ENCODE measurements at regions not wholly inside any gene's neighbourhood (a gene's known extent, or its start where the extent isn't known, plus 50 kb on each side); places are given as distances from the start of the nearest gene placed in this dataset.

- no peak for DNase-seq
- no peak for TF ChIP-seq POLR2AphosphoS5 (IDR thresholded peaks at IDR 0.05)
- no peak for TF ChIP-seq POLR2A (IDR thresholded peaks at IDR 0.05)
- no peak for TF ChIP-seq CTCF (IDR thresholded peaks at IDR 0.05)
- no peak for TF ChIP-seq EP300 (IDR thresholded peaks at IDR 0.05)
- 84 to 86% methylated on average over 3 of the region's 3 CpGs for WGBS, 2 donors
These were observed 523.6 kb upstream of the PLXNA2 start for GRCh38 chr1:208767816-208768215.

GRCh38 chr1:208772891-208773290 is 528.7 kb upstream of the PLXNA2 start:
- Histone ChIP-seq H3K4me1 (no peaks in the 10 kb centered on the region), H3K4me3 (no peak overlapping the region), H3K9me3 (no peaks in the 10 kb centered on the region), H3K27ac (no peak overlapping the region), H3K27me3 (no peaks in the 10 kb centered on the region), H3K36me3 (no peaks in the 10 kb centered on the region)
- no peak for DNase-seq
- WGBS, 2 donors: 60 to 89% methylated on average over 4 of the region's 4 CpGs
- intact Hi-C loops (cut with DNase I): no loop called here
- no peak for TF ChIP-seq CTCF (IDR thresholded peaks at IDR 0.05)
- TF ChIP-seq POLR2A (IDR thresholded peaks at IDR 0.05): no peak
- no peak for TF ChIP-seq POLR2AphosphoS5 (IDR thresholded peaks at IDR 0.05)
- no peak for TF ChIP-seq EP300 (IDR thresholded peaks at IDR 0.05)

More at GRCh38 chr1:208767816-208768215, 523.6 kb upstream of the PLXNA2 start:
- H3K27me3 ChIP-seq: no peaks in the 10 kb centered on the region
- no peaks in the 10 kb centered on the region for H3K9me3 ChIP-seq
- H3K4me3 ChIP-seq: no peak overlapping the region
- no peak overlapping the region for H3K27ac ChIP-seq
- intact Hi-C loops (cut with DNase I): no loop called here
- no peaks in the 10 kb centered on the region for H3K4me1 ChIP-seq
- no peaks in the 10 kb centered on the region for H3K36me3 ChIP-seq

- H3K4me1 ChIP-seq: no peaks in the 10 kb centered on the region
- no peak for DNase-seq
- intact Hi-C loops (cut with DNase I): no loop called here
- no peak overlapping the region for H3K4me3 ChIP-seq
- H3K9me3 ChIP-seq: no peaks in the 10 kb centered on the region
- H3K36me3 ChIP-seq: no peaks in the 10 kb centered on the region
- TF ChIP-seq POLR2AphosphoS5 (IDR thresholded peaks at IDR 0.05) (no peak), EP300 (IDR thresholded peaks at IDR 0.05) (no peak), POLR2A (IDR thresholded peaks at IDR 0.05) (no peak), CTCF (IDR thresholded peaks at IDR 0.05) (no peak)
- no peak overlapping the region for H3K27ac ChIP-seq
- 80 to 88% methylated on average over 3 of the region's 3 CpGs for WGBS, 2 donors
- no peaks in the 10 kb centered on the region for H3K27me3 ChIP-seq
These were observed 531.7 kb upstream of the PLXNA2 start for GRCh38 chr1:208775841-208776240.

- Histone ChIP-seq H3K27me3 (no peaks in the 10 kb centered on the region), H3K4me1 (no peaks in the 10 kb centered on the region), H3K4me3 (no peak overlapping the region), H3K36me3 (no peaks in the 10 kb centered on the region), H3K27ac (no peak overlapping the region), H3K9me3 (no peaks in the 10 kb centered on the region)
- no peak for TF ChIP-seq CTCF (IDR thresholded peaks at IDR 0.05)
- intact Hi-C loops (cut with DNase I): no loop called here
- 54 to 88% methylated on average over 6 of the region's 6 CpGs for WGBS, 2 donors
- no peak for DNase-seq
These were observed 534.2 kb upstream of the PLXNA2 start for GRCh38 chr1:208778417-208778816.

- intact Hi-C loops (cut with DNase I): no loop called here
- no peaks in the 10 kb centered on the region for H3K36me3 ChIP-seq
- H3K4me3 ChIP-seq: no peak overlapping the region
- WGBS, 2 donors: 64 to 82% methylated on average over 3 of the region's 3 CpGs
- H3K9me3 ChIP-seq: no peaks in the 10 kb centered on the region
- TF ChIP-seq CTCF (IDR thresholded peaks at IDR 0.05) (no peak), POLR2AphosphoS5 (IDR thresholded peaks at IDR 0.05) (no peak), EP300 (IDR thresholded peaks at IDR 0.05) (no peak), POLR2A (IDR thresholded peaks at IDR 0.05) (no peak)
- H3K27me3 ChIP-seq: no peaks in the 10 kb centered on the region
- no peak for DNase-seq
- no peaks in the 10 kb centered on the region for H3K4me1 ChIP-seq
- H3K27ac ChIP-seq: no peak overlapping the region
These were observed 537.3 kb upstream of the PLXNA2 start for GRCh38 chr1:208781391-208782045.

Data from sigmoid colon (tissue), 6 donors.